ENCODE measurements at regions not wholly inside any gene's neighbourhood (a gene's known extent, or its start where the extent isn't known, plus 50 kb on each side); places are given as distances from the start of the nearest gene placed in this dataset.

DNA sequence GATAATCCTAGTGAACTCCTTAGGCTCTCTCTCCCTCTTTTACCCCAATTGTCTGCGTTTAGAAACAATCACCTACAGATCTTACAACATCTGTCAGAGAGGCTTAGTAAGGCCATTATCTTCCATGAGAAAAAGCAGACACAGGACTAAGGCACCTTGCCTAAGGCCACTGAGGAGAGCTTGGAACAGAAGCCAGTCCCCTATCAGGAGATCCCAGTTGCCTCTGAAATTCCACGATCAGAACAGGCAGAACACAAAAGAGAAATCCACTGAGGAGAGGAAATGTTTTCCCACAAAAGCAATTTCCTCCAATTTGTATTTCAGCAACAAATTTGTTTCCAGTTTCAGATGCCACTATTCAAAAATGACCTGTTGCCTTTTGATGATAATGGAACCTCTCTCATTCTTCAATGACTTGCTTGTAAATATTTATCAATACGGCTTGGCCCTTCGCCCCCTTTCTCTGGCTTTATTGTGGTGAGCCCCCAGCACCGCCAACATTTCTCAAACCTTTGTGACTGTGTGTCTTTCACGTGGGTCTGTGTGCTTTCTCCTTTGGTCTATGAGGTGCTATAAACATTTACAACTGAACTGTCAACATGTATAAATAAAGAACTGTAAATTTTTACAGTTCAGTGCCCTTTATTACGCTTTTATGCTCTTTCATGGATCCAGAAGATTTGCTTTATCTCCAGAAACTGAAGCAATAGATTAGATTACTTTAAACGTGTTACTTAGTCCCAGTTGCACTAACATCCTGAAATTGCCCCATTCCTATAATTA, 187.8 kb upstream of the PHACTR1 start:
- no peak overlapping the region for H3K27ac Mint-ChIP-seq (ENCODE audit: unreplicated experiment)
- FAIRE-seq (no peak), DNase-seq (ENCODE audit: low read depth) (no peak)
- peaks cover 5% of the 10 kb centered on the region for H3K4me1 Mint-ChIP-seq (ENCODE audit: low read depth, unreplicated experiment)
- Histone ChIP-seq H3K4me1 (ENCODE audit: insufficient read depth, low read length) (no peaks in the 10 kb centered on the region), H3K4me3 (ENCODE audit: insufficient read depth, low read depth, low read length) (no peak overlapping the region), H3K27me3 (ENCODE audit: insufficient read depth, low read length) (no peaks in the 10 kb centered on the region), H2AFZ (ENCODE audit: low read depth, low read length) (no peak overlapping the region), H3K79me2 (ENCODE audit: insufficient read depth, low read length) (no peaks in the 10 kb centered on the region), H3K9ac (ENCODE audit: low read length) (no peak overlapping the region), H4K20me1 (ENCODE audit: insufficient read depth, low read length) (no peaks in the 10 kb centered on the region), H3K9me3 (ENCODE audit: insufficient read depth, low read depth, low read length) (peaks cover 8% of the 10 kb centered on the region), H3K4me2 (ENCODE audit: low read length) (no peak overlapping the region), H3K27ac (ENCODE audit: low read depth, low read length) (no peak overlapping the region), H3K36me3 (ENCODE audit: insufficient read depth, low read length) (no peaks in the 10 kb centered on the region)
- no peak for TF ChIP-seq EZH2 (IDR thresholded peaks at IDR 0.05; ENCODE audit: insufficient read depth, low read length)
- TF ChIP-seq, protein P1, sequence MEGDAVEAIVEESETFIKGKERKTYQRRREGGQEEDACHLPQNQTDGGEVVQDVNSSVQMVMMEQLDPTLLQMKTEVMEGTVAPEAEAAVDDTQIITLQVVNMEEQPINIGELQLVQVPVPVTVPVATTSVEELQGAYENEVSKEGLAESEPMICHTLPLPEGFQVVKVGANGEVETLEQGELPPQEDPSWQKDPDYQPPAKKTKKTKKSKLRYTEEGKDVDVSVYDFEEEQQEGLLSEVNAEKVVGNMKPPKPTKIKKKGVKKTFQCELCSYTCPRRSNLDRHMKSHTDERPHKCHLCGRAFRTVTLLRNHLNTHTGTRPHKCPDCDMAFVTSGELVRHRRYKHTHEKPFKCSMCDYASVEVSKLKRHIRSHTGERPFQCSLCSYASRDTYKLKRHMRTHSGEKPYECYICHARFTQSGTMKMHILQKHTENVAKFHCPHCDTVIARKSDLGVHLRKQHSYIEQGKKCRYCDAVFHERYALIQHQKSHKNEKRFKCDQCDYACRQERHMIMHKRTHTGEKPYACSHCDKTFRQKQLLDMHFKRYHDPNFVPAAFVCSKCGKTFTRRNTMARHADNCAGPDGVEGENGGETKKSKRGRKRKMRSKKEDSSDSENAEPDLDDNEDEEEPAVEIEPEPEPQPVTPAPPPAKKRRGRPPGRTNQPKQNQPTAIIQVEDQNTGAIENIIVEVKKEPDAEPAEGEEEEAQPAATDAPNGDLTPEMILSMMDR (IDR thresholded peaks at IDR 0.05; ENCODE audit: insufficient read depth, low read depth, low read length) = no peak
- H3K4me3 Mint-ChIP-seq (ENCODE audit: unreplicated experiment) = no peak overlapping the region
- H3K9me3 Mint-ChIP-seq (ENCODE audit: unreplicated experiment) = peaks cover 4% of the 10 kb centered on the region
- H3K27me3 Mint-ChIP-seq (ENCODE audit: low read depth, unreplicated experiment) = no peaks in the 10 kb centered on the region
- peaks cover 2% of the 10 kb centered on the region for H3K36me3 Mint-ChIP-seq (ENCODE audit: low read depth, unreplicated experiment)

- no peak overlapping the region for H3K4me3 ChIP-seq (ENCODE audit: insufficient read depth, low read depth, low read length)
- DNase-seq (ENCODE audit: low read depth) = no peak
- no peaks in the 10 kb centered on the region for H3K79me2 ChIP-seq (ENCODE audit: insufficient read depth, low read length)
- Mint-ChIP-seq H3K4me1 (ENCODE audit: low read depth, unreplicated experiment) (peaks cover 7% of the 10 kb centered on the region), H3K4me3 (ENCODE audit: unreplicated experiment) (no peak overlapping the region), H3K27ac (ENCODE audit: unreplicated experiment) (no peak overlapping the region), H3K27me3 (ENCODE audit: low read depth, unreplicated experiment) (no peaks in the 10 kb centered on the region), H3K36me3 (ENCODE audit: low read depth, unreplicated experiment) (peaks cover 2% of the 10 kb centered on the region), H3K9me3 (ENCODE audit: unreplicated experiment) (peaks cover 2% of the 10 kb centered on the region)
- H2AFZ ChIP-seq (ENCODE audit: low read depth, low read length) = no peak overlapping the region
- H4K20me1 ChIP-seq (ENCODE audit: insufficient read depth, low read length) = no peaks in the 10 kb centered on the region
- H3K9ac ChIP-seq (ENCODE audit: low read length) = no peak overlapping the region
- TF ChIP-seq, protein P1 (IDR thresholded peaks at IDR 0.05; ENCODE audit: insufficient read depth, low read depth, low read length) = no peak
- no peak for TF ChIP-seq EZH2 (IDR thresholded peaks at IDR 0.05; ENCODE audit: insufficient read depth, low read length)
- H3K27ac ChIP-seq (ENCODE audit: low read depth, low read length) = no peak overlapping the region
- H3K4me2 ChIP-seq (ENCODE audit: low read length) = no peak overlapping the region
- H3K9me3 ChIP-seq (ENCODE audit: insufficient read depth, low read depth, low read length) = peaks cover 2% of the 10 kb centered on the region
- H3K36me3 ChIP-seq (ENCODE audit: insufficient read depth, low read length) = no peaks in the 10 kb centered on the region
- H3K4me1 ChIP-seq (ENCODE audit: insufficient read depth, low read length) = no peaks in the 10 kb centered on the region
- no peak for FAIRE-seq
- no peaks in the 10 kb centered on the region for H3K27me3 ChIP-seq (ENCODE audit: insufficient read depth, low read length)
Measured at GRCh38 chr6:12529364-12530019, 187.1 kb upstream of the PHACTR1 start.

DNA sequence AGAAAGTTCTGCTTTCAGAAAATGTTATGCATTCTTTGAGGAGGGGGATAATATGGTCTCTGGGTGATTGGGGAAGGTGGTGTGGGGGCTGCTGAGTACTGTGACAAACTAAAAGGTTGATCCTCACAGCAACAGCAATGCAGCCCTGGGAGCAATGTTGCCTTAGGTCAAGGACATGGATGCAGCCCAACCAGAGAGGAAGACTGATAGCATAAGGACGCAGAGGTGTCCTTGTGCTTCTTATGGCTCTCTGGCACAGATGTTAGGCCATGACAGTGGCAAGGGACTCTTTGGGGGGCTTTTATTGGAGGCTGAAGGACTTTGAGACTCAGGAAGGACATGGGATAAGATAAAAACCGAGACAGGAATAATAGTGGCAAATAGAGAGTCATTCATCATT, 186.2 kb upstream of the PHACTR1 start:
- Histone ChIP-seq H3K79me2 (ENCODE audit: insufficient read depth, low read length) (no peaks in the 10 kb centered on the region), H3K4me3 (ENCODE audit: insufficient read depth, low read depth, low read length) (no peak overlapping the region), H2AFZ (ENCODE audit: low read depth, low read length) (no peak overlapping the region), H3K27me3 (ENCODE audit: insufficient read depth, low read length) (no peaks in the 10 kb centered on the region), H3K4me1 (ENCODE audit: insufficient read depth, low read length) (no peaks in the 10 kb centered on the region), H3K27ac (ENCODE audit: low read depth, low read length) (no peak overlapping the region), H3K9ac (ENCODE audit: low read length) (no peak overlapping the region), H3K36me3 (ENCODE audit: insufficient read depth, low read length) (no peaks in the 10 kb centered on the region), H4K20me1 (ENCODE audit: insufficient read depth, low read length) (no peaks in the 10 kb centered on the region), H3K9me3 (ENCODE audit: insufficient read depth, low read depth, low read length) (no peaks in the 10 kb centered on the region), H3K4me2 (ENCODE audit: low read length) (no peak overlapping the region)
- FAIRE-seq (no peak), DNase-seq (ENCODE audit: low read depth) (no peak)
- Mint-ChIP-seq H3K36me3 (ENCODE audit: low read depth, unreplicated experiment) (no peaks in the 10 kb centered on the region), H3K9me3 (ENCODE audit: unreplicated experiment) (no peaks in the 10 kb centered on the region), H3K27ac (ENCODE audit: unreplicated experiment) (no peak overlapping the region), H3K4me3 (ENCODE audit: unreplicated experiment) (no peak overlapping the region), H3K27me3 (ENCODE audit: low read depth, unreplicated experiment) (no peaks in the 10 kb centered on the region), H3K4me1 (ENCODE audit: low read depth, unreplicated experiment) (peaks cover 11% of the 10 kb centered on the region)
- TF ChIP-seq, protein P1 (IDR thresholded peaks at IDR 0.05; ENCODE audit: insufficient read depth, low read depth, low read length) = no peak
- TF ChIP-seq EZH2 (IDR thresholded peaks at IDR 0.05; ENCODE audit: insufficient read depth, low read length) = no peak

All from astrocyte (in vitro differentiated cells and primary cell).